GM18511 (cell line): ENCODE measurements at regions not wholly inside any gene's neighbourhood (a gene's known extent, or its start where the extent isn't known, plus 50 kb on each side); places are given as distances from the start of the nearest gene placed in this dataset.

Experiments used
- ATAC-seq: cut with Tn5 transposase; IDR thresholded peaks from one replicate; pipeline ENCODE4 v1.9.1; 2021; ENCODE audit warnings: mild to moderate bottlenecking, moderate library complexity; ENCODE audit not compliant: unreplicated experiment

GRCh38 chr10:128879030-128879429 lies 588.0 kb upstream of the MGMT start:
- ATAC-seq = no peak

- no peak for ATAC-seq
These were observed 587.5 kb upstream of the MGMT start for GRCh38 chr10:128879441-128880140.

- no peak for ATAC-seq
These were observed 586.8 kb upstream of the MGMT start for GRCh38 chr10:128880159-128880725.

- ATAC-seq = no peak
These were observed 586.0 kb upstream of the MGMT start for GRCh38 chr10:128881086-128881485.

GRCh38 chr10:128883231-128884032 lies 583.6 kb upstream of the MGMT start:
- ATAC-seq = no peak

GRCh38 chr10:128884033-128884425 lies 583.0 kb upstream of the MGMT start:
- ATAC-seq = no peak

GRCh38 chr10:128884496-128885072 lies 582.5 kb upstream of the MGMT start:
- no peak for ATAC-seq

GRCh38 chr10:128885573-128886555 lies 581.2 kb upstream of the MGMT start:
- no peak for ATAC-seq

GRCh38 chr10:128887856-128888255 lies 579.2 kb upstream of the MGMT start:
- no peak for ATAC-seq

- no peak for ATAC-seq
These were observed 575.0 kb upstream of the MGMT start for GRCh38 chr10:128892005-128892404.

- ATAC-seq = no peak
These were observed 572.4 kb upstream of the MGMT start for GRCh38 chr10:128894641-128895040.

- ATAC-seq = no peak
These were observed 571.6 kb upstream of the MGMT start for GRCh38 chr10:128895473-128895872.

GRCh38 chr10:128896116-128896795 lies 570.8 kb upstream of the MGMT start:
- ATAC-seq = no peak

GRCh38 chr10:128896963-128897362 lies 570.1 kb upstream of the MGMT start:
- ATAC-seq = no peak

GRCh38 chr10:128897401-128898129 lies 569.5 kb upstream of the MGMT start:
- no peak for ATAC-seq

- no peak for ATAC-seq
These were observed 568.7 kb upstream of the MGMT start for GRCh38 chr10:128898133-128898915.

GRCh38 chr10:128898916-128899195 lies 568.2 kb upstream of the MGMT start:
- ATAC-seq = no peak

GRCh38 chr10:128900456-128900855 lies 566.6 kb upstream of the MGMT start:
- no peak for ATAC-seq

- ATAC-seq = no peak
These were observed 565.8 kb upstream of the MGMT start for GRCh38 chr10:128901236-128901635.
